Renal pelvis (tissue), 1 donor: ENCODE measurements at regions not wholly inside any gene's neighbourhood (a gene's known extent, or its start where the extent isn't known, plus 50 kb on each side); places are given as distances from the start of the nearest gene placed in this dataset.
A peak's percentile ranks its signal among the peaks of the same experiment; 100 is the strongest.

ENCODE experiments used
- DNase-seq: peaks from one replicate; pipeline ENCODE4 v3.0.0-alpha.2; 2013

DNA sequence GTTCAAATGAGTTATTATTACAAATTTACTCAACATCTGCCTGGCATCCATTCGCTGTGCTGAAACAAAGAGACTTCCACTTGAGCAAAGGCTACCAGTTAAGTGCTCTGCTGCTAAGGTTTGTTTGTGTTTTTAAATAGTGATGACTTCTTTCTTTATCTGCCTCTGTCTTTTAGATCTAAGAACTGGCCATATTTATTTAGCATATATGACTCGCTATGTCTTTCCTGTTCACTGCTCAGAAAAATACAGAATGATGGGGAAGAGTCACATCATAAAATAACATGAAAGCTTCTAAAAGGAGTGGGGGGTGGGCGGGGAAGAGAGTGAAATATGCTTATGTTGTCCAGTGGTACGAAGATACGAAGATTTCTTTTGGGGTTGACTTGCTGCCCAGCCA is 322.2 kb downstream of the GPAT3 start:
- DNase-seq: no peak

- peak; percentile 34 for DNase-seq
Measured at GRCh38 chr4:83855044-83855443, 319.1 kb downstream of the GPAT3 start.

GRCh38 chr4:83852085-83852451 is 316.2 kb downstream of the GPAT3 start:
- DNase-seq: no peak

DNA sequence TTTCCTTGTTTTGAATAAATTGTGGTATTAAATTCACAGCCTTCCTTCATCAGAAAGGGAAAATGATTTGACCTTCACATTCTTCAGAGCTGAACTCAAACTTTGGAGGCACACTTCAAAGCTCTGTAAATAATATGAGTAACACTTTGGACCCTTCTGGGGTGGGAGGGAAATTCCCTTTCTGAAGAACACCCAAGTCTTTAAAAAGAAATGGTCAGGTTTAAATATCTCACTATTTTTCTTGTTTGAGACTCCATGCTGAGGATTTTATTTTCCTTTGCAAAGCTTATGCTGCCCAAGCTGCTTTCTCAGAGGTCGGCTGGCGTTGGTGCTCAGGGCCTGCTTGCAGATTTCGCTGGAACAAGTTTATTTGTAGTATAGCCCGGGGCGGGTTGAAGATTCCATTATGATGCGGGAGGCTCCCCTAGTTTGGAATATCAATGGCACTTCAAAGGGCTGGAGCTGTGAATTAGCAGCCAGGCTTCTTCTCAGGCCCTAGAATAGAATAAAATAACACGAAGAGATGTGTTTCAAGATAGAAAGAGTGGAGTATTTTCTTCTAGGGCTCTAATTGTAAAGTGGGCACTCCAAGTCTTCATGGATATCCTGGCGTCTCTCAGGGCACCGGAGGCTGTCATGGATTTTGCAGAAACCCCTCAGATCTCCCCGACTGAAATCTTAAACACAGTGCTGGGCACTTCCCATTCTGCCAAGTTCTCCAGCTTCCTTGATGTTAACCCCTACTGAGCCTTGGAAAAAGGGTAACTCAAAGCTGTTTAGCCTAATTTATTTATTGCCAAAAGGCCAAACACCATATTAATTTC is 315.6 kb downstream of the GPAT3 start:
- DNase-seq: no peak

DNA sequence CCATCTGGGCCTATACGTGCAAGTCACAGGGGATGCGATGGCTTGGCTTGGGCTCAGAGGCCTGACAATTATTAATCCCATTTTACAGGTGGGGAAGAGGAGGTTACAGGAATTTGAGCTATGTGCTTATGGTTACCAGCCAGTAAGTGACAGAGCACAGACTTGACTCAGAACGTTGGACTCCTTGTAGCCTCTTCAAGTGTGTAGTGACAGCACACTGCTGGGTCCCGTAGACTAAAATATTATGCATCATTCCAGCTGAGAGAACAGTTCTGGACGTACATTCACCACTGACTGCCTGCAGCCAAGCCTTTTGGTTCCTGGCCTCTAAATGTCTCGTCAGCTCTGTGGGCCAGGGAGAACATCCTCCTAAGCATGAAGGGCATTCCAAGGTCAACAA is 314.5 kb downstream of the GPAT3 start:
- no peak for DNase-seq

GRCh38 chr4:83846193-83846830 is 310.4 kb downstream of the GPAT3 start:
- no peak for DNase-seq

DNA sequence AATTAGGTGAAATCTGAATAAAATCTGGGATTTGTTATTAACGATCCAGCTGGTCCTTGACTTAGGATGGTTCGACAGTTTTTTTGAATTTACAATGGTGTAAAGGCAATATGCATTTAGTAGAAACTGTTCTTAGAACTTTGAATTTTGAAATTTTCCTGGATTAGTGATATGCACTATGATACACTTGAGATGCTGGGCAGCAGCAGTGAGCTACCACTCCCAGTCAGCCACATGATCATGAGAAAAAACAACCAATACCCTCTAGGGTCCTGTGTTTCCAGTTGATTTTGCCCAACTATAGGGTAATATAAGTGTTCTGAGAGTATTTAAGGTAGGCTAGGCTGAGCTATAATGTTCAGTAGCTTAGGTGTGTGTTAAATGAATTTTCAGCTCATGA is 303.7 kb downstream of the GPAT3 start:
- no peak for DNase-seq

DNA sequence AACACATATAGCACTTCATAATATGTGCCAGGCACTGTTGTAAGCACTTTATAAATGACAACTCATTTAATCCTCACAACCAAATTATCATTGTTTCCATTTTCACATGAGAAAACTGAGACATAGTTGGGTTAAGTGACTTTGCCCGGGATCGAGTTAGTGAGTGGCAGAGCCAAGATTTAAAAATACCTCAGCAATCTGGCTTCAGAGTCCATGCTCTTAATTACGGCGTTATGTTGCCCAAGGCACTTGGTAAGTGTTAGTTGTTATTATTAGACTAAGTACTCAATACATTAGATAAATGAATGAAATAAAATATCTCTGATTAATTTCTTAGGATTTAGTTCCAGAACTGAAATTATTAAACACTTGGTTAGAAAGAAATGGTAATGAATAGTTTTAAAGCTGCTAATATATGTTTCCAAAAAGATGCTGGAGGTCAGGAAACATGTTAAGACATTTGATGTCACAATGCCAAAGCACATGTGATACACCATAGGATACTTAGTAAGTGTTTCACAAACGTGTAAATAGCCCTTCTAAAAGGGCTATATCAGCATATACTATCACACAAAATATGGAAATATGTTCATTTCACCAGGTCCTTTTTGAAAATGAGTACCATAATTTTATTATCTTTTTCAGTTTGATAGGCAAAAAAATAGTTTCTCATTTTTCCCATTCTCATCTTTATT is 301.9 kb downstream of the GPAT3 start:
- DNase-seq: no peak

DNA sequence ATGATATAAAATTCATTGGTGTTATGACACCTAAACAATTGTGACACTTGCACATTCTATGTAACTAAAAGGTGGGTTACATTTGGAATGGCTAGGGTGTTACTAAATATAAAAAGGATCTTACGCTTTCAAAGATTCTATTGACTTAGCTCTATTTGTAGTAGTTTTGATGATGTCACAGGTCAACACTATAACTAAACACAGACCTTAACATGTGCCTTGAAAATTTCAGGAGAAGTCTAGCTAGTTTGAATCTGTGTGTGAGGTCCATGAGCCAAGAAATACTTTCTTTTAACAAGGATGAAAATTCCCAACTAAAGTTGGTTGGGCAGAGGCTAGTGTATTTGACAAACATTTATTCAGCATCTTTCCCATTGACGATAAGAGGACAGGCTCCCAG is 298.0 kb downstream of the GPAT3 start:
- DNase-seq: no peak

DNA sequence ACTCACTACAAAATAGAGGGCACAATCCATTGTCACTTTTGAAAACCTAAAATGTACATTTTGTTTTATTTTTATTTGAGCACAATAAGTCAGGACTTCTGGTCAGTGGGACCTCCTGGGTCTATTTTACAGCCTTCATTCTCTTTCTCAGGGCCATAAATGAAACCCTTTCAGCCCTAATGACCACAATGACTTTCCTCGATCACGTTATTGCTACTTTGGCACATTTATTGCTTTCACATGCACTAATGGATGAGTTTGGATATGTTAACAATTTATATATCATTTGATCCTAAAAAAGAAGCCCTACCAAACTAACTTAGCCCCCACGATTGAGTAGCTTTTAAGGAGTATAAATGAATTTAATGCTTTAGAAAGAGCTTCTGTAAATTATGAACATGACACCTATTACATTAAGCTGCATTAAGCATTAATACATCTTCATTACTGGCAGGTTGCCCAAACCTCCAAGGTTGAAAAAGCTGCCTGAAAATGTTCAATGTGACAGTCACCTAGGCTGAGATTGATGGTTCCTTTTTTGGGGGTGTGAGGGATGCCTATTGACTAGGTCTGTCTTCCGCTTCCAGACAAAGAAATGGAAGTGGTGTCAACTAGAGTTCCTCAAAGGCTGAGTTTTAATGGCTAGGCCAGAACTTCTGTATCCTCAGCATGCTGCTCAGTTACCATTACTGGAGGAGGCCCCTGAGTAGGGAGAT is 296.4 kb downstream of the GPAT3 start:
- DNase-seq: no peak

- no peak for DNase-seq
Measured at GRCh38 chr4:83831588-83831987, 295.7 kb downstream of the GPAT3 start.

DNA sequence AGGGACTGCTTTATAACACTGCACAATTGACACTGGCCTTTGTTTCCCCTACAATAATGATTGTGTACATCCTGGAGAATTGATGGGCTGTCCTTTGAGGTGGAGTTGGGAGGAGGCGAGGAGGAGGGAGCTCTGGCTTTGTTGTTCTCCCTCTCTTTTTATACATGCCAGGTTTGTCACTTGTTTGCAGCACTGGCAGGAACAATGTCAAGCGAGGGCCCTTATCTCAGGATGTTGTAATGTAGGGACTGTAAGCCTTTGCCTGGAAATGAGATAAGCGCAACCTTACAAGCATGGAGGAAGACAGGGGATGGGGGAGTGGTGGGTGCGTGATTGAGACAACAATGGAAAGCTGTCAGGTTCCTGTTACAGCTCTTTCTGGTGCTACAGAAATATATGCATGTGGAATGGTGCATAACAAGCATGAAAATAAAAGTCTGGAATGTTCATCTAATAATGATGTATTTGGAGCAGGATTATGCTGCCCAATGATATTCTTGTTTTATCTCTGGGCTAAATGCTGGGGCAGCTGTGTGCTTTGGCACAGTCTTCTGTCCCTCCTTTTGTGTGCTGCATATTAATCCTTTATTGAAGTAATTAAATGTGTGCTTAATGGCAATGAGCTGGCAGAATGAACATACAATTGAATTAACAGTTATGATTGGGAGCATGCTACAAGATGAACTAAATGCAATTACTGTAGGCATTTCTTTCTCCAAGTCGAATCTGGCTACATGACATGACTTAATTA is 294.4 kb downstream of the GPAT3 start:
- no peak for DNase-seq

GRCh38 chr4:83828601-83829000 is 292.7 kb downstream of the GPAT3 start:
- DNase-seq: no peak

- DNase-seq: no peak
Measured at GRCh38 chr4:83821493-83821892, 285.6 kb downstream of the GPAT3 start.

- DNase-seq: no peak
Measured at GRCh38 chr4:83819582-83819981, 283.7 kb downstream of the GPAT3 start.

GRCh38 chr4:83810428-83810827 is 274.5 kb downstream of the GPAT3 start:
- no peak for DNase-seq

GRCh38 chr4:83809581-83809980 is 273.7 kb downstream of the GPAT3 start:
- no peak for DNase-seq

DNA sequence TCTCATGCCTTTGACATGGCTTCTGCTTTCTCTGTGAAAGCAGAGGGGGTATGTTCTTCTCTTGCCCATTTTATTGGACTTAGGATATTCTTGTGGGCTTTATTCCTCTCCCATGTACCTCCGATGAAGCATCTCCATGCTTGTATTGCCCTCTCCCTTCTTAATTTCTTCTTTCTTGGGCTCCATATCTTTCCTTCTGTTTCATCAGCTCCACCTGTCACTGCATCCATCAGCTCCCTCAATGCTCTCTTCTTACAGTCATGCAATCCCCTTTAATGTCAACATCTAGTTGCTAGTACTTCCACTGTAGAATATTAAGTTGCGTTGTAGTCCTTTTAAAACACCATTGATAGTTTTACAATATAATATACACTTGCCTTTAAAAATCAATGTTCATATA is 257.6 kb downstream of the GPAT3 start:
- DNase-seq: no peak

DNA sequence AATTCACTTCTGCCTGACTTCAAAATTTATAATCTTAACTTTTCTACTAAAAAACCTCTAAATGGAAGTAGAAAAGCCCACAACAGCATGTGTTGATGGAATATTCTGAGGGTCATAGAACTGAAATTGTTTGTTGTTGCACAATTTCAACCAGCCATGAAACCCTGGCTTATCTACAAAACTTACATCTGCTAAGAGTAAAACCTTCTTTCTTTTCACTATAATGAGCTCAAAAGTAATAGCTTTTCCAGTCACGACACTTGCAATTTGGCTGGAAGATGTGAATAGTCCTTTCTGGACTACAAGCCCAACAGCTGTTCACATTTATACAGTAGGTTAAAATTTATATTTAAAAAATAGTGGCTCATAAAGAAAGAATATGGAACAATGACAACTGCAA is 250.0 kb downstream of the GPAT3 start:
- no peak for DNase-seq

GRCh38 chr4:83783215-83783614 is 247.3 kb downstream of the GPAT3 start:
- no peak for DNase-seq

GRCh38 chr4:83782591-83782990 is 246.7 kb downstream of the GPAT3 start:
- DNase-seq: no peak

GRCh38 chr4:83781434-83781833 is 245.5 kb downstream of the GPAT3 start:
- no peak for DNase-seq
